ENCODE measurements at regions not wholly inside any gene's neighbourhood (a gene's known extent, or its start where the extent isn't known, plus 50 kb on each side); places are given as distances from the start of the nearest gene placed in this dataset.

- Histone ChIP-seq H3K27me3 (no peaks in the 10 kb centered on the region), H3K4me3 (no peak overlapping the region), H3K9me3 (replicated peaks in 1 of 3) (no peaks in the 10 kb centered on the region), H3K36me3 (replicated peaks in 1 of 2) (no peaks in the 10 kb centered on the region), H3K4me1 (replicated peaks in 1 of 2) (no peaks in the 10 kb centered on the region), H3K27ac (no peak overlapping the region)
- TF ChIP-seq POLR2A (IDR thresholded peaks at IDR 0.05) (no peak), CTCF (IDR thresholded peaks at IDR 0.05) (no peak)
- DNase-seq, result no peak
- intact Hi-C loops (cut with DNase I), result no loop called here
Observed at GRCh38 chr14:84575681-84576080, 954.3 kb upstream of the FLRT2 start.

- 94 to 100% (median 96%) methylated on average over 2 to 3 of the region's 3 CpGs for WGBS, 4 donors
- intact Hi-C loops (cut with DNase I), result no loop called here
- no peak overlapping the region for H3K4me3 ChIP-seq
Observed at GRCh38 chr14:84579292-84579691, 950.7 kb upstream of the FLRT2 start.

GRCh38 chr14:84581041-84581440 is 948.9 kb upstream of the FLRT2 start:
- Histone ChIP-seq H3K4me3 (no peak overlapping the region), H3K36me3 (replicated peaks in 1 of 2) (no peaks in the 10 kb centered on the region), H3K9me3 (replicated peaks in 1 of 3) (no peaks in the 10 kb centered on the region), H3K4me1 (replicated peaks in 1 of 2) (no peaks in the 10 kb centered on the region), H3K27ac (no peak overlapping the region), H3K27me3 (no peaks in the 10 kb centered on the region)
- no peak for DNase-seq
- TF ChIP-seq POLR2A (IDR thresholded peaks at IDR 0.05) (no peak), CTCF (IDR thresholded peaks at IDR 0.05) (no peak)
- intact Hi-C loops (cut with DNase I), result no loop called here

More at GRCh38 chr14:84579292-84579691, 950.7 kb upstream of the FLRT2 start:
- no peak for TF ChIP-seq CTCF (IDR thresholded peaks at IDR 0.05)
- no peak for TF ChIP-seq POLR2A (IDR thresholded peaks at IDR 0.05)
- Histone ChIP-seq H3K27ac (no peak overlapping the region), H3K9me3 (replicated peaks in 1 of 3) (no peaks in the 10 kb centered on the region), H3K36me3 (replicated peaks in 1 of 2) (no peaks in the 10 kb centered on the region), H3K4me1 (replicated peaks in 1 of 2) (no peaks in the 10 kb centered on the region), H3K27me3 (no peaks in the 10 kb centered on the region)
- DNase-seq, result no peak

DNA sequence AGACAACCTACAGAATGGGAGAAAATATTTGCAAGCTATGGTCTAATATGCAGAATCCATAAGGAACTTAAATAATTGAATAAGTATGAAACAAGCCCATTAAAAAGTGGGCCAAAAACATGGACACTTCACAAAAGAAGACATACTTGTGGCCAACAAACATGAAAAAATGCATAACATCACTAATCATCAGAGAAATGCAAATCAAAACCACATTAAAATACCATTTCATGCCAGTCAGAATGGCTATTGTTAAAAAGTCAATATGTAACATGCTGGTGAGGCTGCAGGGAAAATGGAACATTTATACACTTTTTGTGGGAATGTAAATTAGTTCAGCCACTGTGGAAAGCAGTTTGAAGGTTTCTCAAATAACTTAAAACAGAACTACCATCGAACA is 945.4 kb upstream of the FLRT2 start:
- Histone ChIP-seq H3K27me3 (no peaks in the 10 kb centered on the region), H3K36me3 (replicated peaks in 1 of 2) (no peaks in the 10 kb centered on the region), H3K9me3 (replicated peaks in 1 of 3) (no peaks in the 10 kb centered on the region), H3K27ac (no peak overlapping the region), H3K4me3 (no peak overlapping the region), H3K4me1 (replicated peaks in 1 of 2) (no peaks in the 10 kb centered on the region)
- TF ChIP-seq POLR2A (IDR thresholded peaks at IDR 0.05) (no peak), CTCF (IDR thresholded peaks at IDR 0.05) (no peak)
- WGBS, 4 donors, result 86 to 90% (median 87%) methylated on average over 1 of the region's 1 CpG
- intact Hi-C loops (cut with DNase I), result no loop called here
- no peak for DNase-seq
